Prostate gland (tissue), 2 donors: ENCODE measurements at regions not wholly inside any gene's neighbourhood (a gene's known extent, or its start where the extent isn't known, plus 50 kb on each side); places are given as distances from the start of the nearest gene placed in this dataset.

ENCODE experiments used
- DNase-seq: peaks from one replicate; pipeline ENCODE4 v3.0.0-alpha.2; 2019; ENCODE audit warnings: low spot score
- H3K27ac ChIP-seq, 2 donors: fragments of 200-600 bp; sonication (generic); 2 replicates each; pipeline ENCODE4 v1.5.1; 2017 to 2019
- H3K27me3 ChIP-seq: fragments of 200-600 bp; sonication (generic); replicated peaks from 2 replicates; pipeline ENCODE4 v1.5.1; 2019; ENCODE audit not compliant: insufficient read depth
- H3K36me3 ChIP-seq, 2 donors: fragments of 200-600 bp; sonication (generic); 1 replicate in 1 of 2; 2 replicates in 1 of 2; pipeline versions ENCODE4 v1.5.1 to v1.8.1; 2017 to 2019
- H3K4me1 ChIP-seq: fragments of 200-600 bp; sonication (generic); replicated peaks from 2 replicates; pipeline ENCODE4 v1.5.1; 2019
- H3K4me3 ChIP-seq, 2 donors: fragments of 200-600 bp; sonication (generic); 2 replicates each; pipeline ENCODE4 v1.5.1; 2017 to 2019
- H3K9me3 ChIP-seq: fragments of 200-600 bp; sonication (generic); 2 replicates; pipeline ENCODE4 v1.5.1; 2017
- CTCF ChIP-seq, 4 experiments: fragments of 200-600 bp in 2 of 4; fragments of 450-650 bp in 2 of 4; sonication (generic) in 2 of 4; IDR thresholded peaks; 1 replicate in 3 of 4; 2 replicates in 1 of 4; pipeline ENCODE4 v1.5.1; 2016 to 2019; ENCODE audit warnings: antibody characterized with exemption in 4 of 4, mild to moderate bottlenecking in 2 of 4, moderate library complexity in 2 of 4
- POLR2A ChIP-seq: fragments of 450-650 bp; IDR thresholded peaks from one replicate; pipeline ENCODE4 v1.6.1; 2016; ENCODE audit warnings: antibody characterized with exemption, mild to moderate bottlenecking
- POLR2AphosphoS5 ChIP-seq: sonication (generic); formaldehyde crosslinking; IDR thresholded peaks from one replicate; pipeline ENCODE4 v1.6.1; 2017; ENCODE audit warnings: antibody characterized with exemption
- WGBS: methylation state at CpG from one replicate; pipeline ENCODE4 v1.1.5; 2018; 5-methylcytosine and 5-hydroxymethylcytosine counted together
- intact Hi-C: fragments of 100-400 bp; cut with DNase I; formaldehyde crosslinking; loops from one replicate; pipeline ENCODE4 v1.14.2; 2022

DNA sequence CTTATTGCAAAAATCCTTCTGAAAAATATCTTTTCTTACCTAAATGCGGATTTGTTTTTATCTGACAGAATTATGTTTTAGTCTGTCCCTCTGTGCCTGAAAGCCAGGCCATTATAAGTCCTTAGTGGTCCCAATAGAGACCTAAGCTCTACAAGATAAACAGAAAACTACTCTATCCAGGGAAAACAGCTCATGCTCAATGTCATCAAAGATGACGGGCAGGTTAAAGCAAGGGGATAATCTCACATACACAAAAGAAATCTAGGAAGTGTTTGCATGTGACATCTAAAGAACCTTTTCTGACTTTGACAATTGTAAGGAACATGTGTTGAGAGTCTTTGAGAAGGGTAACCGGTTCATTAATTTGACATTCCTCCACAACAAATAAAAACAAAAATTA lies 741.1 kb upstream of the ID2 start:
- no peaks in the 10 kb centered on the region for H3K9me3 ChIP-seq
- intact Hi-C loops = no loop called here
- H3K27me3 ChIP-seq = peaks cover 8% of the 10 kb centered on the region
- H3K27ac ChIP-seq = no peak overlapping the region
- no peak for DNase-seq
- no peaks in the 10 kb centered on the region for H3K4me1 ChIP-seq
- H3K4me3 ChIP-seq = no peak overlapping the region
- TF ChIP-seq POLR2A (no peak), POLR2AphosphoS5 (no peak), CTCF (IDR thresholded peaks at IDR 0.05) (no peak)
- H3K36me3 ChIP-seq = no peaks in the 10 kb centered on the region
- WGBS = 86% methylated on average over 3 of the region's 3 CpGs

DNA sequence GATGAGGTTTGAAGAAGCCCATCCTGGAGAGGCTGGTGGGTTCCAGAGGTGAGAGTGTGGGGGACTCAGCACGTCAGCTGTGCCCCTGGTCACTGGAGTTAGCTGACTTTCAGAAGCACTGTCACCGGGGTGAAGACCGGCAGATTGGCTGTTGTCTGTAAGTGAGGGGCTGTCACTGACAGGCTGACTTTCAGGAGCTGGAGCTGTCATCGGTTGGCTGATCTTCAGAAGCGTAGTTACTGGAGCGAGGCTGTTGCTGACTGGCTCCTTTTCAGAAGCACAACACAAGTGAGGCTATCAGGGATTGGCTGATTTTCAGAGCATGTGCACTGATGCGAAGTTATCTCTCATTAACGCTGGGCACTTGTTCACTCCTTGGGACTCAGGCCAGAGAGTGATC lies 738.4 kb upstream of the ID2 start:
- Histone ChIP-seq H3K27ac (no peak overlapping the region), H3K9me3 (no peaks in the 10 kb centered on the region), H3K4me1 (no peaks in the 10 kb centered on the region), H3K27me3 (peaks cover 3% of the 10 kb centered on the region), H3K36me3 (no peaks in the 10 kb centered on the region), H3K4me3 (no peak overlapping the region)
- WGBS = 80% methylated on average over 8 of the region's 8 CpGs
- no peak for DNase-seq
- intact Hi-C loops = no loop called here
- TF ChIP-seq CTCF (IDR thresholded peaks at IDR 0.05) (no peak), POLR2A (no peak), POLR2AphosphoS5 (no peak)

DNA sequence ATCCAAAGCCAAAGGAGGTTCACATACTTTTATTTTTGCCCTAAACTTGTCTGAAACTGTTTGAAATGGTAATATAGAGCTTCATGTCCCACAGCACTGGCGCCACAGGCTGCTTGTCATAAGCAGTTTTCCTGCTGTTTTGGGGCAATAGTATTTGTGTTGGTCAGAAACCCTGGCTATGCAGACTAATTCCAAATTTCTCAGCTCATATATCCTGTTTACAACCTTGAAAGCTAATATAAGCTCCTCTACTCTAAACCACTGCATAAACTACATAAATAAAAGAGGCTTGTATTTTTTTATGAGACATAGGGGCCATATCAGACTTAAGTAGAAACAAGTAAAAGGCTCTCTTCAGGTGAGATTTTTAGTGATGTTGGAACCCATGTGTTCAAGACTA lies 736.8 kb upstream of the ID2 start:
- no peaks in the 10 kb centered on the region for H3K4me1 ChIP-seq
- WGBS = 91% methylated on average over 1 of the region's 1 CpG
- H3K27ac ChIP-seq = no peak overlapping the region
- no peak for DNase-seq
- H3K27me3 ChIP-seq = peaks cover 2% of the 10 kb centered on the region
- no peaks in the 10 kb centered on the region for H3K9me3 ChIP-seq
- intact Hi-C loops = no loop called here
- no peaks in the 10 kb centered on the region for H3K36me3 ChIP-seq
- H3K4me3 ChIP-seq = no peak overlapping the region
- no peak for TF ChIP-seq CTCF (IDR thresholded peaks at IDR 0.05)
- no peak for TF ChIP-seq POLR2A
- no peak for TF ChIP-seq POLR2AphosphoS5

DNA sequence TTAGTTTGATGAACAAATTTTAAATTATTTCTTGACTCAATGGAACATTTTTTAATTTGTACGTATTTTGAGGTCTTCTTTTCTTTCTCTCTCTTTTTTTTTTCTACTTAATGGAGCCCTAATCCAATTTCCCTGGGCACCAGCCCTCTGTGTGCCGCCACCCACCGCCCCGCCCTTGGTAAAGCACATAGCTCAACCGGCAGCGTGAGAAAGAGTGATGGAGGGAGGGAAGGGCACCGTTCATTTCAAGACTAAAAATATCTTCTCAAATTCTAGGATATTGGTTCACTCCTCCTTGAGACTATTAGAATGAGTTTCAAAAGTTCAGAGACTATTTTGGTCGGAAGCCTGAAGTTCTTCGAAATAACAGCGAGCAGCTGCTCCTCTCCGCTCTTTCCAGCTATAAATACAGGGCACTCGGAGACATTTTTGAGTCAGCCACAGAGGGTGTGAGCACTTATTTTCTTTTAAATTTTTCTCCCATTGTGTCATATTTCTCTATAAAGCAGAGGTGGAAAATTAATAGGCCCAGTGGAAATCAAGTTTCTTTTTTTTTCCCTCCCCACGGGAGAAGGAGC lies 731.7 kb upstream of the ID2 start:
- TF ChIP-seq CTCF (IDR thresholded peaks at IDR 0.05) (no peak), POLR2A (no peak), POLR2AphosphoS5 (no peak)
- 73% methylated on average over 13 of the region's 13 CpGs for WGBS
- Histone ChIP-seq H3K4me3 (no peak overlapping the region), H3K4me1 (no peaks in the 10 kb centered on the region), H3K36me3 (no peaks in the 10 kb centered on the region), H3K27ac (no peak overlapping the region), H3K27me3 (no peaks in the 10 kb centered on the region), H3K9me3 (no peaks in the 10 kb centered on the region)
- intact Hi-C loops = no loop called here
- no peak for DNase-seq

DNA sequence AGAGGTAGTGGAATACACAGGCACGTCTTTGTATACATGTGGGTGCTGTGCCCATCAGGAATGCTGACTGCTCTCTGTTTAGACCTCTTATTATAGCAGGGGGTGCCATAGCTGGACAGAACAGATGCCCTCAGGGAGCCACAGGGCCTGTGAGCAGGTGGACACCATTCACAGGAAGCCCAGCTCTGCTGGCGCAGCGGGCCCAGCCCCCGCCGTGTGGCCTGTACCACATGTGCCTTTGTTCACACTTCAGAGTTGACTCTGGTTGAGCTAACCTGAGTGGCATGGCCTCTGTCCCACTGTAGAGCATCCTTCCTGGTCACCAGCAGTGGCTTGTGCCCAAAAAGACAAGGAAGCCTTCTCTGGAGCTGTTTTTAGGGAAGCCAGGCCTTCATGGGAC lies 730.9 kb upstream of the ID2 start:
- no peak overlapping the region for H3K27ac ChIP-seq
- 93% methylated on average over 5 of the region's 5 CpGs for WGBS
- no peaks in the 10 kb centered on the region for H3K9me3 ChIP-seq
- H3K27me3 ChIP-seq = no peaks in the 10 kb centered on the region
- intact Hi-C loops = no loop called here
- no peak for DNase-seq
- H3K4me1 ChIP-seq = no peaks in the 10 kb centered on the region
- no peak for TF ChIP-seq POLR2A
- no peak for TF ChIP-seq CTCF (IDR thresholded peaks at IDR 0.05)
- no peak for TF ChIP-seq POLR2AphosphoS5
- H3K4me3 ChIP-seq = no peak overlapping the region
- no peaks in the 10 kb centered on the region for H3K36me3 ChIP-seq
